AG09319 (cell line): ENCODE measurements at regions not wholly inside any gene's neighbourhood (a gene's known extent, or its start where the extent isn't known, plus 50 kb on each side); places are given as distances from the start of the nearest gene placed in this dataset.
A peak's percentile ranks its signal among the peaks of the same experiment; 100 is the strongest.

Experiments used
- DNase-seq: peaks from one replicate; pipeline ENCODE4 v3.0.0-alpha.2; 2010; ENCODE audit warnings: low read depth; ENCODE audit errors: extremely low read depth
- CTCF ChIP-seq: IDR thresholded peaks from 2 replicates; pipeline ENCODE4 v1.5.1; 2011; ENCODE audit warnings: low read depth, mild to moderate bottlenecking, inconsistent platforms, low read length, moderate library complexity

- no peak for DNase-seq
- no peak for TF ChIP-seq CTCF
Measured at GRCh38 chr2:70036290-70036689, 51.0 kb upstream of the PCBP1 start.

- TF ChIP-seq CTCF, result no peak
- DNase-seq, result no peak
Measured at GRCh38 chr2:70035344-70035844, 51.9 kb upstream of the PCBP1 start.

GRCh38 chr2:70030724-70031420 is 56.4 kb upstream of the PCBP1 start:
- DNase-seq, result no peak
- no peak for TF ChIP-seq CTCF

GRCh38 chr2:70029814-70030409 is 57.4 kb upstream of the PCBP1 start:
- no peak for TF ChIP-seq CTCF

GRCh38 chr2:70024284-70024683 is 62.9 kb upstream of the ASPRV1 start:
- TF ChIP-seq CTCF, result no peak
- DNase-seq, result no peak

More at GRCh38 chr2:70029814-70030409, 57.4 kb upstream of the PCBP1 start:
- DNase-seq, result peak; percentile 24

- no peak for TF ChIP-seq CTCF
- no peak for DNase-seq
Measured at GRCh38 chr2:70019096-70019495, 57.7 kb upstream of the ASPRV1 start.

GRCh38 chr2:70017962-70018361 is 56.5 kb upstream of the ASPRV1 start:
- no peak for DNase-seq
- TF ChIP-seq CTCF, result no peak
